Suprapubic skin (tissue), 4 donors: ENCODE measurements at regions not wholly inside any gene's neighbourhood (a gene's known extent, or its start where the extent isn't known, plus 50 kb on each side); places are given as distances from the start of the nearest gene placed in this dataset.

Experiments used
- CTCF ChIP-seq, 2 donors: fragments of 200-600 bp in 1 of 2; fragments of 450-650 bp in 1 of 2; sonication (generic) in 1 of 2; IDR thresholded peaks; one replicate each; pipeline ENCODE4 v1.5.1; 2016 to 2019; ENCODE audit warnings: antibody characterized with exemption in 2 of 2, mild to moderate bottlenecking in 1 of 2, moderate library complexity in 1 of 2
- EP300 ChIP-seq: sonication (generic); formaldehyde crosslinking; IDR thresholded peaks from one replicate; pipeline ENCODE4 v1.6.1; 2017; ENCODE audit warnings: antibody characterized with exemption
- POLR2A ChIP-seq, 2 donors: fragments of 450-650 bp; IDR thresholded peaks; one replicate each; pipeline ENCODE4 v1.6.1; 2017; ENCODE audit warnings: antibody characterized with exemption in 2 of 2, mild to moderate bottlenecking in 2 of 2, moderate library complexity in 2 of 2
- POLR2AphosphoS5 ChIP-seq, 3 donors: sonication (generic); formaldehyde crosslinking; IDR thresholded peaks; one replicate each; pipeline ENCODE4 v1.6.1; 2017; ENCODE audit warnings: antibody characterized with exemption in 3 of 3

- no peak for TF ChIP-seq CTCF (IDR thresholded peaks at IDR 0.05)
- TF ChIP-seq POLR2A (IDR thresholded peaks at IDR 0.05), result no peak
- no peak for TF ChIP-seq EP300
- no peak for TF ChIP-seq POLR2AphosphoS5 (IDR thresholded peaks at IDR 0.05)
Measured at GRCh38 chr7:9498303-9498702, 1064.9 kb downstream of the NXPH1 start.
